ENCODE measurements at regions not wholly inside any gene's neighbourhood (a gene's known extent, or its start where the extent isn't known, plus 50 kb on each side); places are given as distances from the start of the nearest gene placed in this dataset.

DNA sequence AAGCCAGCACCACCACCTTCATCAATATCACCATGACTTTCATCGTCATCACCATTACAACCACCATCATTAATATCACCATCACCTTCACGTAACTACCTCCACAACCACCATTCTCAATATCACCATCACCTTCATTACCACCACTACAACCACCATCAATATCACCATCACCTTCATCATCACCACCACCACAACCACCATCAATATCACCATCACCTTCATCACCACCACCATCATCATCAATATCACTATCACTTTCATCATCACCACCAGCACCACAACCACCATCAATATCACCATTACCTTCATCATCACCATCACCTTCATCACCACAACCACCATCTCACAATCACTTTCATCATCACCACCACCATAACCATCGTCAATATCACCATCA is 225.3 kb upstream of the SULF2 start:
- DNase-seq (ENCODE audit: low read depth) = no peak
- TF ChIP-seq, protein P1, sequence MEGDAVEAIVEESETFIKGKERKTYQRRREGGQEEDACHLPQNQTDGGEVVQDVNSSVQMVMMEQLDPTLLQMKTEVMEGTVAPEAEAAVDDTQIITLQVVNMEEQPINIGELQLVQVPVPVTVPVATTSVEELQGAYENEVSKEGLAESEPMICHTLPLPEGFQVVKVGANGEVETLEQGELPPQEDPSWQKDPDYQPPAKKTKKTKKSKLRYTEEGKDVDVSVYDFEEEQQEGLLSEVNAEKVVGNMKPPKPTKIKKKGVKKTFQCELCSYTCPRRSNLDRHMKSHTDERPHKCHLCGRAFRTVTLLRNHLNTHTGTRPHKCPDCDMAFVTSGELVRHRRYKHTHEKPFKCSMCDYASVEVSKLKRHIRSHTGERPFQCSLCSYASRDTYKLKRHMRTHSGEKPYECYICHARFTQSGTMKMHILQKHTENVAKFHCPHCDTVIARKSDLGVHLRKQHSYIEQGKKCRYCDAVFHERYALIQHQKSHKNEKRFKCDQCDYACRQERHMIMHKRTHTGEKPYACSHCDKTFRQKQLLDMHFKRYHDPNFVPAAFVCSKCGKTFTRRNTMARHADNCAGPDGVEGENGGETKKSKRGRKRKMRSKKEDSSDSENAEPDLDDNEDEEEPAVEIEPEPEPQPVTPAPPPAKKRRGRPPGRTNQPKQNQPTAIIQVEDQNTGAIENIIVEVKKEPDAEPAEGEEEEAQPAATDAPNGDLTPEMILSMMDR (IDR thresholded peaks at IDR 0.05; ENCODE audit: insufficient read depth, low read length, poor library complexity, severe bottlenecking) = no peak

GRCh38 chr20:48008850-48009515 is 223.7 kb upstream of the SULF2 start:
- Histone ChIP-seq H3K36me3 (ENCODE audit: control insufficient read depth, insufficient read depth, low read length) (no peaks in the 10 kb centered on the region), H3K27me3 (ENCODE audit: control insufficient read depth, insufficient read depth, low read length) (no peaks in the 10 kb centered on the region), H3K4me3 (ENCODE audit: low read depth, low read length) (no peak overlapping the region)
- TF ChIP-seq, protein P1 (IDR thresholded peaks at IDR 0.05; ENCODE audit: insufficient read depth, low read length, poor library complexity, severe bottlenecking) = no peak
- no peak for DNase-seq (ENCODE audit: low read depth)

More for the DNA sequence above, 225.3 kb upstream of the SULF2 start:
- H3K4me3 ChIP-seq (ENCODE audit: low read depth, low read length) = no peak overlapping the region
- no peaks in the 10 kb centered on the region for H3K36me3 ChIP-seq (ENCODE audit: control insufficient read depth, insufficient read depth, low read length)
- H3K27me3 ChIP-seq (ENCODE audit: control insufficient read depth, insufficient read depth, low read length) = no peaks in the 10 kb centered on the region

DNA sequence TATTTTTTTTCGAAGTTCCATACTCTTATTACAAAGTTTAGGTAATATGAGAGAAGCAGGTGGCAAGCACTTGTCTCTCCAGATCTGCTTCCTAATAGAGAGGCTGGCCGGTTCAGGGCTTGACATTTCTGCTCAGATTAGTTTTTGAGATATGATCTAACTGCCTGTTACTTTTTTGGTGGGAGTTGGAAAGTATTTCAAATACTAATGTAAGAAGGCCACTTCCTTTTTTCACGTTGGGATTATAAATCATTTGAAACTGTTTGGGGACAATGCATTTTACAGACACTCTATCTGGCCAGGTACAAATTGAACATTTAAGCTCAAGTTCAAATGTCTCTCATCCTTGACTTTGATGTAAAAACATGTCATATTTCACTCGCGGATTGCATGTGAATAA is 222.1 kb upstream of the SULF2 start:
- TF ChIP-seq, protein P1 (IDR thresholded peaks at IDR 0.05; ENCODE audit: insufficient read depth, low read length, poor library complexity, severe bottlenecking) = no peak
- Histone ChIP-seq H3K27me3 (ENCODE audit: control insufficient read depth, insufficient read depth, low read length) (no peaks in the 10 kb centered on the region), H3K4me3 (ENCODE audit: low read depth, low read length) (no peak overlapping the region), H3K36me3 (ENCODE audit: control insufficient read depth, insufficient read depth, low read length) (no peaks in the 10 kb centered on the region)
- DNase-seq (ENCODE audit: low read depth) = no peak

GRCh38 chr20:48006036-48006833 is 221.0 kb upstream of the SULF2 start:
- Histone ChIP-seq H3K27me3 (ENCODE audit: control insufficient read depth, insufficient read depth, low read length) (no peaks in the 10 kb centered on the region), H3K36me3 (ENCODE audit: control insufficient read depth, insufficient read depth, low read length) (no peaks in the 10 kb centered on the region), H3K4me3 (ENCODE audit: low read depth, low read length) (no peak overlapping the region)
- no peak for DNase-seq (ENCODE audit: low read depth)
- TF ChIP-seq, protein P1 (IDR thresholded peaks at IDR 0.05; ENCODE audit: insufficient read depth, low read length, poor library complexity, severe bottlenecking) = no peak

DNA sequence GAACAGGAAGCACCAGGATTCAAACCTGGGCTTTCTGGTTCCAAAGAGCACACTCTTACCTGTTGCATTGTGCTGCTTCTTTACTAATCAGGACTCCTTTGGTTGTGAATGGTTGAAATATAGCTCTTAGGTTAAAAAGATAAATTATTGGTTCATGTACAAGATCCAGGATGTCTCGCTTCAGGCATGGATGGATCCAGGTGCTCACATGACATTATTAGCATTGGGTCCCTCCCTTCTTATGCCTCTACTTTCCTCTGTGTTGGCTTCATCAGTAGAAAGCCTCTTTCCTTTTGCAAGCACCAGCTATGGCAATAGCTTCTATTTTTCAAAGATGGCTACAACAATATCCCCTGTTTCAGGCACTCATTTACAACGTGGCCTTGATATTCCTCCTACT is 217.7 kb upstream of the SULF2 start:
- TF ChIP-seq, protein P1 (IDR thresholded peaks at IDR 0.05; ENCODE audit: insufficient read depth, low read length, poor library complexity, severe bottlenecking) = no peak
- Histone ChIP-seq H3K27me3 (ENCODE audit: control insufficient read depth, insufficient read depth, low read length) (no peaks in the 10 kb centered on the region), H3K4me3 (ENCODE audit: low read depth, low read length) (no peak overlapping the region), H3K36me3 (ENCODE audit: control insufficient read depth, insufficient read depth, low read length) (no peaks in the 10 kb centered on the region)
- DNase-seq (ENCODE audit: low read depth) = no peak
